Urinary bladder (tissue), 4 donors: ENCODE measurements at regions not wholly inside any gene's neighbourhood (a gene's known extent, or its start where the extent isn't known, plus 50 kb on each side); places are given as distances from the start of the nearest gene placed in this dataset.

ENCODE experiments used
- DNase-seq: peaks from one replicate; pipeline ENCODE4 v3.0.0-alpha.2; 2015; ENCODE audit errors: extremely low spot score
- H3K27ac ChIP-seq: one replicate; pipeline ENCODE4 v1.5.1; 2013; ENCODE audit warnings: low read depth, mild to moderate bottlenecking, moderate library complexity
- H3K36me3 ChIP-seq: one replicate; pipeline ENCODE4 v1.6.1; 2013; ENCODE audit warnings: mild to moderate bottlenecking, moderate library complexity; ENCODE audit not compliant: insufficient read depth
- H3K4me1 ChIP-seq: one replicate; pipeline ENCODE4 v1.6.1; 2013; ENCODE audit warnings: mild to moderate bottlenecking, moderate library complexity; ENCODE audit not compliant: insufficient read depth
- H3K4me3 ChIP-seq: one replicate; pipeline ENCODE4 v1.5.1; 2013; ENCODE audit warnings: low read depth, low read length
- WGBS: extraction: QIAGEN DNeasy Blood & Tissue Kit; methylation state at CpG from one replicate; pipeline ENCODE4 v1.1.7; 2013; 5-methylcytosine and 5-hydroxymethylcytosine counted together
- small RNA-seq: library from RNA; depleted of rRNA; stranded (forward); fragments of <200 nt; gene quantifications from one replicate; pipeline ENCODE3, GENCODE V24; 2014
- donor health status: healthy with polysubstance abuse.
- donor health status: healthy.

GRCh38 chr16:50858376-50858775, 116.5 kb downstream of the CYLD start:
- H3K36me3 ChIP-seq = no peaks in the 10 kb centered on the region
- no peak overlapping the region for H3K4me3 ChIP-seq
- H3K4me1 ChIP-seq = no peaks in the 10 kb centered on the region
- DNase-seq = no peak
- H3K27ac ChIP-seq = no peak overlapping the region
- WGBS = 79% methylated on average over 6 of the region's 6 CpGs

- DNase-seq = no peak
- 82% methylated on average over 5 of the region's 5 CpGs for WGBS
- Histone ChIP-seq H3K4me3 (no peak overlapping the region), H3K36me3 (no peaks in the 10 kb centered on the region), H3K27ac (no peak overlapping the region), H3K4me1 (no peaks in the 10 kb centered on the region)
These were observed 116.0 kb downstream of the CYLD start for GRCh38 chr16:50857881-50858280.

- Histone ChIP-seq H3K4me3 (no peak overlapping the region), H3K36me3 (no peaks in the 10 kb centered on the region), H3K4me1 (no peaks in the 10 kb centered on the region), H3K27ac (no peak overlapping the region)
- 64% methylated on average over 2 of the region's 2 CpGs for WGBS
- DNase-seq = no peak
These were observed 115.1 kb downstream of the CYLD start for GRCh38 chr16:50856991-50857390.

GRCh38 chr16:50853329-50853728, 111.4 kb downstream of the CYLD start:
- WGBS = 80% methylated on average over 1 of the region's 1 CpG
- H3K4me1 ChIP-seq = no peaks in the 10 kb centered on the region
- no peak for DNase-seq
- no peak overlapping the region for H3K4me3 ChIP-seq
- no peaks in the 10 kb centered on the region for H3K36me3 ChIP-seq
- H3K27ac ChIP-seq = no peak overlapping the region

Small RNAs in the stretch of these regions (small RNA-seq; reads per million reads assigned to genes)
- gene RNA5SP426 = 1.0 reads per million, percentile 76 among the genes with 10 or more reads in this experiment
